ENCODE measurements at regions not wholly inside any gene's neighbourhood (a gene's known extent, or its start where the extent isn't known, plus 50 kb on each side); places are given as distances from the start of the nearest gene placed in this dataset.

DNA sequence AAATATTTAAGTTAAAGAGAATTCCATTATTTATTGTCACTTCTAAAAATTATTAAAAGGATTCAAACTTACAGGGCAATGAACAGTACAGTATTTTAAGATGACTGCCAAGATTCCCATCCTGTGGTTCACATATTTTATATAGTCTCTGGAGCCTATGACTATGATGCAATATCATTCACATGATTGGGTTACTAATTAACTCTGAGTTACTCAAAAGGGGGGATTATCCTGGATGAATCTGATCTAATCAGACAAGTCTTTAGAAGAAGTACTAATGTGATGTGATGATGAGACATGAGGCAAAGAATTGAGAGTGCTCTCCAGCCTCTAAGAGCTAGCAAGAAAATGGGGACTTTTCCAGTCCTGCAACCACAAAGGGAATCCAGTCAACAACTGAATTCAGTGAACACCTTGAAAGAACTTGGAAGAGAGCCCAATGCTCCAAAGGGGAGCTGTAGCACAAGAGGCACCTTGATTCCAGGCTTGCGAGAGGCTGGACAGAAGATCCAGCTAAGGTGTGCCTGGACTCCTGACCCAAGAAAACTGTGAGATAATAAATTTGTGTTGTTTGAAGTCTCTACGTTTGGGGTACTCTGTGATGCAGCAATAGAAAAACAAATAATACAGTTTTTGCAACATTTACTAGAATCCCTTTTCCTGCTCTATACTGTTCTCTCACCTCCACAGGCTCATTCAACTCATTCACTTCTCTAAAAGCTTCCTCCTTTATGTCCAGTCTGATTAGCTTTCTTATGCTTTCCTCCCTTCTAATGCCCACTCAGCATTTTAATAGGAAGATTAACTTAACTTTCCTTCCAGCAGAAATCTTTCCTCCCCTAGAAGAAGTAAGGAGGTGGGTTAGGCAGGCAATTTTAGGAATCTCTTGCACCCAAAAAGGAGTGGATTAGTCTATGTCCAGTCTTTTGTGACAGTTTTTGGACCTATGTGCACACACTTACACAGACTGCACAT is 133.8 kb upstream of the LCORL start:
- no peak for DNase-seq (ENCODE audit: low read depth)
- no peak overlapping the region for H3K4me3 ChIP-seq (ENCODE audit: low read length)
- TF ChIP-seq, protein P1, sequence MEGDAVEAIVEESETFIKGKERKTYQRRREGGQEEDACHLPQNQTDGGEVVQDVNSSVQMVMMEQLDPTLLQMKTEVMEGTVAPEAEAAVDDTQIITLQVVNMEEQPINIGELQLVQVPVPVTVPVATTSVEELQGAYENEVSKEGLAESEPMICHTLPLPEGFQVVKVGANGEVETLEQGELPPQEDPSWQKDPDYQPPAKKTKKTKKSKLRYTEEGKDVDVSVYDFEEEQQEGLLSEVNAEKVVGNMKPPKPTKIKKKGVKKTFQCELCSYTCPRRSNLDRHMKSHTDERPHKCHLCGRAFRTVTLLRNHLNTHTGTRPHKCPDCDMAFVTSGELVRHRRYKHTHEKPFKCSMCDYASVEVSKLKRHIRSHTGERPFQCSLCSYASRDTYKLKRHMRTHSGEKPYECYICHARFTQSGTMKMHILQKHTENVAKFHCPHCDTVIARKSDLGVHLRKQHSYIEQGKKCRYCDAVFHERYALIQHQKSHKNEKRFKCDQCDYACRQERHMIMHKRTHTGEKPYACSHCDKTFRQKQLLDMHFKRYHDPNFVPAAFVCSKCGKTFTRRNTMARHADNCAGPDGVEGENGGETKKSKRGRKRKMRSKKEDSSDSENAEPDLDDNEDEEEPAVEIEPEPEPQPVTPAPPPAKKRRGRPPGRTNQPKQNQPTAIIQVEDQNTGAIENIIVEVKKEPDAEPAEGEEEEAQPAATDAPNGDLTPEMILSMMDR (IDR thresholded peaks at IDR 0.05; ENCODE audit: insufficient read depth, low read depth, low read length, missing control alignments): no peak

DNA sequence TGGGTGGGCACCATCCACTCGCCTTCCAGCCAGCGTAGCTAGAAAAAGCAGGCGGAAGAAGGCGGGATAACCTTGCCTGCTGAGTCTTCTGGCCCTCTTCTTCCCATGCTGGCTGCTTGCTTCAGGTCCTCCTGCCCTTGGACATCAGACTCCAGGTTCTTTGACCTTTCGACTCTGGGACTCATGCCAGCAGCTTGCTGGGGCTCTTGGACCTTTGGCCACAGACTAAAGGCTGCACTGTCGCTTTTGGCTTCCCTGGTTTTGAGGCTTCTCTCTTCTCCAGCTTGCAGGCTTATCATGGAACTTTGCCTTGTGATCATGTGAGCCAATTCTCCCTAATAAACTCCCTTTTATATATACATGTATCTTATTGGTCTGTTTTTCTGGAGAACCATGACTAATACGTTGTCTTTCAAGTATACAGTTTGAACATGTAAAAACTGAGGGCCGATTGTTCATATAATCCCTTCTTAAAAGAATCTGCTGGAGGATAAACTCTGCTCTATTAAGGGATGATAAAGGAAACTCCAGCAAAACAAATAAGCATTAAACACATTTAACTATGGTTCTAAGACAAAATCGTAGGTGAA is 116.6 kb upstream of the LCORL start:
- no peak for DNase-seq (ENCODE audit: low read depth)
- TF ChIP-seq, protein P1 (IDR thresholded peaks at IDR 0.05; ENCODE audit: insufficient read depth, low read depth, low read length, missing control alignments): no peak
- no peak overlapping the region for H3K4me3 ChIP-seq (ENCODE audit: low read length)

DNA sequence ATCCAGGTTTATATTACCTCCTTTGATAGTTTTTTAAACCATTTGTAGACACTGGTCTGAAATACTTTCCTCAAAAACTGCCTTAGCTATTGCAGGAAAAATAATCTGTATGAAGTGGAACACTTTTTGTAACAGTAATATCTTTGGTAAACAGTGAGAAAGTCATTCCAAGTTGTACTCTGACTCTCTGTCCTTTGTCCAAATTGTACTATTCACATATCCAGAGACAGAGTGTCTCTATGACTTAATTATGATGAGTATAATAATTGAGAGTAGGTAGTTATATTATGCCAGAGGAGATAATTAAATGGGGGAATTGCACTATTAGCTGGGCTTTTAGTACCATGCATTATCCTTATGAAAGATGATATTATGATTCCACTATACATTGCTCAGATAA is 112.6 kb upstream of the LCORL start:
- TF ChIP-seq, protein P1 (IDR thresholded peaks at IDR 0.05; ENCODE audit: insufficient read depth, low read depth, low read length, missing control alignments): no peak
- no peak for DNase-seq (ENCODE audit: low read depth)
- H3K4me3 ChIP-seq (ENCODE audit: low read length): no peak overlapping the region

DNA sequence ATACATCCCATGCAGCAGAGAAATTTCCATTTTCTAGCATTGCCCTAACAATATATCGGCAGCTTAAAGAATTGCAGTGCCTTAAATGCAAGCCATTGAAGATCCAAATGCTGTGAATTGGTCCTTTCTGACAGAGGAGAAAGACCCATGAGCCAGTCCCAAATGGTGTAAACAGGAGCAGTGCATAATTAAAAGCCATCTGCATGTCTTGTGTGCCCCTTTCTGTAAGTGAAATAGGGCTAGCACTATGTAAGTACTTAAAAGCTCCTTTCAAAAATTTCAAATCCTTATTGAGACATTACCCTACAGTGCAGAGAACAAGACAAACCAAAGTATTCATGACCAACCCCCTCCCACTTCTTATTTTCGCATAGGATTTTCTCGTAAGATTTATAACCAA is 108.7 kb upstream of the LCORL start:
- H3K4me3 ChIP-seq (ENCODE audit: low read length): no peak overlapping the region

DNA sequence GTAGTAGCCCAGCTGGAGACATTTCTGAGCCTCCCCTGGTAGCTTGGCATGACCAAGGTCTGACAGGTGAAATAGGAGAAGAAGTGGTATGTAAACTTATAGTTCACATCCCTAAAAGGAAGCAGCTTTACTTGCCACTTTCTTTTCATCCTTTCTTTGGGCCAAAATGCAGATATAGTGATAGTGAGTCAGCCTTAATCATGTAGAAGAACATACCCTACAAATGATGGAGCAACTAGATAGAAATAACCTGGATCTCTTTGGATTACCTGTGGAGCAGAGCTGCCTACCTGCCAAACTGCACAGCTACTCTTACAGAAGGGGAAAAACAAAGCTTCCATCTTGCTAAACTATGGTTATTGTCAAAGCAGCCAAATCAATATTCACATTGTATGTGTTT is 106.7 kb upstream of the LCORL start:
- H3K4me3 ChIP-seq (ENCODE audit: low read length): no peak overlapping the region
- DNase-seq (ENCODE audit: low read depth): peak; percentile 17
- TF ChIP-seq, protein P1 (IDR thresholded peaks at IDR 0.05; ENCODE audit: insufficient read depth, low read depth, low read length, missing control alignments): no peak

More for the DNA sequence above, 108.7 kb upstream of the LCORL start:
- TF ChIP-seq, protein P1 (IDR thresholded peaks at IDR 0.05; ENCODE audit: insufficient read depth, low read depth, low read length, missing control alignments): no peak
- DNase-seq (ENCODE audit: low read depth): no peak

DNA sequence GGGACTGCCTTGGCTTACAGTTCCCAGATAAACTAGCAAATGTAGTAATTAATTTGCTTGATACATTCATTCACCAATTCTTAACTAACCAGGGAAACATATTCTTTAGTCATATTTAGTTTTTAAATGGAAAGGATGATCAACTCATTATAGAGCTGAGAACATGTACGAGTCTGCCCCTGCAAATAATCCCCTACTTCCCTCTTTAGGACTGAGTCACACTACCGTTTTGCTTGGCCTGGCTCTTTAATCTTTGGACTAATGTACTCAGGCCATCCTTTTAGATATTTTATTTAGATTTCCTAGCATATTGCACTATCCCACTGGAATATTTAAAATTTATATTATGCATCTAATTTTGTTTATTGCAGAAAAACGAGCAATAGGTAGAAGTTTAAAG is 105.5 kb upstream of the LCORL start:
- TF ChIP-seq, protein P1 (IDR thresholded peaks at IDR 0.05; ENCODE audit: insufficient read depth, low read depth, low read length, missing control alignments): no peak
- H3K4me3 ChIP-seq (ENCODE audit: low read length): no peak overlapping the region
- peak; percentile 50 for DNase-seq (ENCODE audit: low read depth)
